Spleen (tissue), 11 donors: ENCODE measurements at regions not wholly inside any gene's neighbourhood (a gene's known extent, or its start where the extent isn't known, plus 50 kb on each side); places are given as distances from the start of the nearest gene placed in this dataset.

ENCODE experiments used
- DNase-seq: peaks from one replicate; pipeline ENCODE4 v3.0.0-alpha.2; 2020
- H3K27ac ChIP-seq, 8 donors: fragments of 200-600 bp; sonication (generic) in 7 of 8; 1 replicate in 4 of 8; 2 replicates in 4 of 8; pipeline versions ENCODE4 v1.5.0 to v1.8.0; 2016 to 2021; ENCODE audit warnings: inconsistent platforms in 4 of 8, mild to moderate bottlenecking in 4 of 8, moderate library complexity in 1 of 8
- H3K27me3 ChIP-seq, 7 donors: fragments of 200-600 bp; sonication (generic) in 6 of 7; replicated peaks in 1 of 7; 1 replicate in 4 of 7; 2 replicates in 3 of 7; pipeline versions ENCODE4 v1.5.0 to v1.8.0; 2016 to 2021; ENCODE audit warnings: inconsistent platforms in 3 of 7, mild to moderate bottlenecking in 1 of 7
- H3K36me3 ChIP-seq, 6 donors: fragments of 200-600 bp; sonication (generic) in 5 of 6; 1 replicate in 4 of 6; 2 replicates in 2 of 6; pipeline versions ENCODE4 v1.5.0 to v1.8.0; 2016 to 2021; ENCODE audit warnings: inconsistent platforms in 2 of 6
- H3K4me1 ChIP-seq, 6 donors: fragments of 200-600 bp; sonication (generic) in 5 of 6; 1 replicate in 3 of 6; 2 replicates in 3 of 6; pipeline versions ENCODE4 v1.5.0 to v1.8.0; 2016 to 2021; ENCODE audit warnings: inconsistent platforms in 3 of 6
- H3K4me3 ChIP-seq, 8 donors: fragments of 200-600 bp; sonication (generic) in 7 of 8; 1 replicate in 4 of 8; 2 replicates in 4 of 8; pipeline versions ENCODE4 v1.5.0 to v1.8.0; 2016 to 2021; ENCODE audit warnings: inconsistent platforms in 4 of 8, mild to moderate bottlenecking in 4 of 8, moderate library complexity in 2 of 8
- H3K9me3 ChIP-seq, 8 donors: fragments of 200-600 bp; sonication (generic) in 7 of 8; 1 replicate in 4 of 8; 2 replicates in 4 of 8; pipeline versions ENCODE4 v1.5.0 to v1.8.0; 2016 to 2021; ENCODE audit warnings: inconsistent platforms in 4 of 8
- POLR2A ChIP-seq, 3 donors: fragments of 450-650 bp; IDR thresholded peaks; one replicate each; pipeline ENCODE4 v1.5.1; 2017; ENCODE audit warnings: antibody characterized with exemption in 3 of 3, mild to moderate bottlenecking in 1 of 3
- POLR2AphosphoS5 ChIP-seq, 3 donors: sonication (generic); formaldehyde crosslinking; IDR thresholded peaks; one replicate each; pipeline ENCODE4 v1.5.1; 2017; ENCODE audit warnings: antibody characterized with exemption in 3 of 3
- WGBS, 5 donors: extraction: QIAGEN DNeasy Blood & Tissue Kit in 3 of 5; methylation state at CpG; one replicate each; pipeline versions ENCODE4 v1.1.5 to v1.1.7; 2013 to 2018; 5-methylcytosine and 5-hydroxymethylcytosine counted together
- intact Hi-C: fragments of 100-400 bp; cut with DNase I; formaldehyde crosslinking; loops from one replicate; pipeline ENCODE4 v1.15.0; 2023; ENCODE audit warnings: low total_unique reads
- TF ChIP-seq, protein P1 (sequence below), 11 experiments: fragments of 200-600 bp in 7 of 11; fragments of 450-650 bp in 4 of 11; sonication (generic) in 4 of 11; IDR thresholded peaks in 8 of 11; conservative IDR thresholded peaks in 3 of 11; 1 replicate in 7 of 11; 2 replicates in 4 of 11; pipeline versions ENCODE4 v1.4.0 to v1.8.0; 2016 to 2021; ENCODE audit warnings: antibody characterized with exemption in 11 of 11, inconsistent platforms in 4 of 11, mild to moderate bottlenecking in 1 of 11
- donor health status: healthy with polysubstance abuse.
- donor health status: DM: no; HTN: no; CAD: no; lungs with moderate emphysema.
- donor health status: DM: no; HTN: no; CAD: no.
- donor health status: Bipolar disorder and iron deficiency.
- donor health status: healthy.
- donor health status: DM: no; HTN: no; CAD: no.
- donor health status: DM: yes; HTN: yes; CAD: no.

DNA sequence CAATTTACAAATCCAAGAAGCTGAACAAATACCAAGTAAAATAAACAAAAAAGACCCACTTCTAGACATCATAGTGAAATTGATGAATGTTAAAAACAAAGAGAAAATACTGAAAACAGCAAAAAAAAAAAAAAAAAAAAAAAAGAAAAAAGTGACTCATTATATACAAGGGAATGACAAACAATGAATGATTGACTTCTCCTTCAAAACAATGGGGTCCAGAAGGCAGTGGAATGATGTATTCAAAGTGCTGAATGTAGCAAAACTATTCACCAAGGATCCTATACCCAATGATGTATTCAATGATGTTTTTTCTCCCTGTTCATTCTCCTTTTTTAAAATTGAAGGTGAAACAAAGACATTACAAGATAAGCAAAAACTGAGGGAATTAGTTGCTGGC is 650.0 kb downstream of the UTRN start:
- TF ChIP-seq POLR2AphosphoS5 (IDR thresholded peaks at IDR 0.05) (no peak), POLR2A (IDR thresholded peaks at IDR 0.05) (no peak)
- TF ChIP-seq, protein P1, sequence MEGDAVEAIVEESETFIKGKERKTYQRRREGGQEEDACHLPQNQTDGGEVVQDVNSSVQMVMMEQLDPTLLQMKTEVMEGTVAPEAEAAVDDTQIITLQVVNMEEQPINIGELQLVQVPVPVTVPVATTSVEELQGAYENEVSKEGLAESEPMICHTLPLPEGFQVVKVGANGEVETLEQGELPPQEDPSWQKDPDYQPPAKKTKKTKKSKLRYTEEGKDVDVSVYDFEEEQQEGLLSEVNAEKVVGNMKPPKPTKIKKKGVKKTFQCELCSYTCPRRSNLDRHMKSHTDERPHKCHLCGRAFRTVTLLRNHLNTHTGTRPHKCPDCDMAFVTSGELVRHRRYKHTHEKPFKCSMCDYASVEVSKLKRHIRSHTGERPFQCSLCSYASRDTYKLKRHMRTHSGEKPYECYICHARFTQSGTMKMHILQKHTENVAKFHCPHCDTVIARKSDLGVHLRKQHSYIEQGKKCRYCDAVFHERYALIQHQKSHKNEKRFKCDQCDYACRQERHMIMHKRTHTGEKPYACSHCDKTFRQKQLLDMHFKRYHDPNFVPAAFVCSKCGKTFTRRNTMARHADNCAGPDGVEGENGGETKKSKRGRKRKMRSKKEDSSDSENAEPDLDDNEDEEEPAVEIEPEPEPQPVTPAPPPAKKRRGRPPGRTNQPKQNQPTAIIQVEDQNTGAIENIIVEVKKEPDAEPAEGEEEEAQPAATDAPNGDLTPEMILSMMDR (IDR thresholded peaks at IDR 0.05 in 8 of 11, conservative IDR thresholded peaks at IDR 0.05 in 3 of 11) = no peak
- H3K36me3 ChIP-seq = no peaks in the 10 kb centered on the region
- no peaks in the 10 kb centered on the region for H3K4me1 ChIP-seq
- peaks cover 0 to 14% (median 11%) of the 10 kb centered on the region in 8 donors for H3K9me3 ChIP-seq
- intact Hi-C loops = no loop called here
- H3K27ac ChIP-seq = no peak overlapping the region
- no peak overlapping the region for H3K4me3 ChIP-seq
- no peaks in the 10 kb centered on the region for H3K27me3 ChIP-seq
- DNase-seq = no peak

DNA sequence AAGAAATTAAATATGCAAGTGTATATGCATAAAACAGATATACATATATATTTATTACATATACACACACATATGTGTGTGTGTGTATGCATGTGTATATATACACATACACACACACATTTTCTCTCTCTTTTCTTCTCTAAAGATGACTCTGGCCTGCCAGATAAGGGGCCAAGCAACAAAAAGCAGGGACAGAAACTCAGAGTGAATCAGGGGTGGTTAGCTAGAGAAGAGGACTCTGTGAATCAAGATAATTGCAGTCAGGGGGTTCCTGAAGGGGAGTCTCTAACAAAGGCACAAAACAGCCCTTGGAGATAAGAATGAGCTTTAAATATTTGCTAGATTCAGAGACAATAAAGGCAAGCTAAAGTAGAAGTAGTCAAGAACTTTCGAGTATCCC is 650.5 kb downstream of the UTRN start:
- Histone ChIP-seq H3K27ac (no peak overlapping the region), H3K4me1 (no peaks in the 10 kb centered on the region), H3K9me3 (peaks cover 0 to 14% (median 11%) of the 10 kb centered on the region in 8 donors), H3K36me3 (no peaks in the 10 kb centered on the region), H3K4me3 (no peak overlapping the region), H3K27me3 (no peaks in the 10 kb centered on the region)
- no peak for DNase-seq
- WGBS, 5 donors = 84 to 100% (median 88%) methylated on average over 1 of the region's 1 CpG
- intact Hi-C loops = no loop called here
- TF ChIP-seq POLR2A (IDR thresholded peaks at IDR 0.05) (no peak), POLR2AphosphoS5 (IDR thresholded peaks at IDR 0.05) (no peak)
- TF ChIP-seq, protein P1 (IDR thresholded peaks at IDR 0.05 in 8 of 11, conservative IDR thresholded peaks at IDR 0.05 in 3 of 11) = no peak

DNA sequence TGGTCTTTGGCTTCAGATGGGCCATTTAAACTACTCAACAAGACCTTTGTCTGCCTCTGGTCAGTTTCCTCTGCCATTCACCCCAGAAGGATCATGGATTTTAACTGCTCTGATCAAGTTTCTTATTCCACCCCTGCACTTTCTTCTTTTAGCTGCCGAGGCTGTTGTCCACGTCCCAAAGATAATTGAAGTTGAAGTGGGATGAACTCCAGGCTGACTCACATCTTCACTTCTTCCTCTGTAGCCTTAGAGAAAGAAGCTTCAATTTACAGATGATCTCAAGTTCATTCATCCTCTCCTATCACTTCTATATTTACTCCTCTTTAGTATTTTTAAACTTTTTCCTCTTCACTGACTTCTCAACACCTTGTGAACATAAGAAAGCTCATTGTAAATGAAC is 651.6 kb downstream of the UTRN start:
- H3K36me3 ChIP-seq = no peaks in the 10 kb centered on the region
- intact Hi-C loops = no loop called here
- WGBS, 5 donors = 81 to 93% (median 86%) methylated on average over 2 of the region's 2 CpGs

DNA sequence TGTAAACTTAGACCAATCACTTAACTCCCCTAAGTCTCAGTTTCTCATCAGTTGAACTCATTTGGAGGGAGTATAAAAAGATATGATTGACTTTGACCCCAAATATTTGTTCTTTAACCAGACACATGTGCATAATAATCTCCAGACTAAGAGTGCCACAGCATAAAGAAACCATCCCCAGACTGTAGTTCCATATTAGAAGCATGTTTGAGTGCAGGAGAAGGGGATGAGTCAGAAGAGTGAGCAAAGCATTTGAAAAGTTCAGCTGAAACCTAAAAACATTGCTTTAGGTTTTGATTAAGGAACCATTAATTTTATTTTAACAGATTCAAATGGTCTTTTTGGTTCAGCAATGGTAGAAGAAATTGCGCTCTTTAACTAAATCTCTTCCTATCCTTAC is 654.8 kb downstream of the UTRN start:
- Histone ChIP-seq H3K36me3 (no peaks in the 10 kb centered on the region), H3K9me3 (peaks cover 0 to under 1% (median 0%) of the 10 kb centered on the region in 8 donors), H3K4me1 (no peaks in the 10 kb centered on the region), H3K4me3 (no peak overlapping the region), H3K27me3 (no peaks in the 10 kb centered on the region), H3K27ac (no peak overlapping the region)
- no peak for DNase-seq
- 85 to 100% (median 97%) methylated on average over 1 of the region's 1 CpG for WGBS, 5 donors
- no peak for TF ChIP-seq POLR2A (IDR thresholded peaks at IDR 0.05)
- no peak for TF ChIP-seq POLR2AphosphoS5 (IDR thresholded peaks at IDR 0.05)
- TF ChIP-seq, protein P1 (IDR thresholded peaks at IDR 0.05 in 8 of 11, conservative IDR thresholded peaks at IDR 0.05 in 3 of 11) = no peak
- intact Hi-C loops = no loop called here

More for the DNA sequence above, 651.6 kb downstream of the UTRN start:
- Histone ChIP-seq H3K9me3 (peaks cover 0 to 14% (median 11%) of the 10 kb centered on the region in 8 donors), H3K27ac (no peak overlapping the region), H3K4me1 (no peaks in the 10 kb centered on the region), H3K4me3 (no peak overlapping the region), H3K27me3 (no peaks in the 10 kb centered on the region)
- TF ChIP-seq, protein P1 (IDR thresholded peaks at IDR 0.05 in 8 of 11, conservative IDR thresholded peaks at IDR 0.05 in 3 of 11) = no peak
- no peak for TF ChIP-seq POLR2AphosphoS5 (IDR thresholded peaks at IDR 0.05)
- no peak for TF ChIP-seq POLR2A (IDR thresholded peaks at IDR 0.05)
- DNase-seq = no peak
